H1 (cell line): ENCODE measurements at regions not wholly inside any gene's neighbourhood (a gene's known extent, or its start where the extent isn't known, plus 50 kb on each side); places are given as distances from the start of the nearest gene placed in this dataset.

Experiments
- CTCF ChIA-PET: fragments of 300-600 bp; sonication (Branson Sonifier 250); formaldehyde crosslinking; loops from one replicate; lab custom pipeline; 2021; ENCODE audit not compliant: partially characterized antibody; lab: Charles Lee
- POLR2A ChIA-PET: fragments of 300-600 bp; sonication (Branson Sonifier 250); formaldehyde crosslinking; loops from one replicate; lab custom pipeline; 2021; ENCODE audit warnings: inconsistent platforms; ENCODE audit not compliant: partially characterized antibody; lab: Charles Lee
- DNase-seq, 2 experiments: peaks; one replicate each; pipeline versions ENCODE4 v3.0.0 to v3.0.0-alpha.2; 2010 to 2022; ENCODE audit warnings: low spot score in 2 of 2, low read depth in 1 of 2, mixed read lengths in 1 of 2
- FAIRE-seq: peaks from 2 replicates; lab custom pipeline; 2011; peaks lifted over from hg19 to GRCh38; lab: Jason Lieb, UNC
- H2AFZ ChIP-seq: 2 replicates; pipeline ENCODE4 v1.8.1; 2012; ENCODE audit warnings: low read length, inconsistent platforms
- H2AK5ac ChIP-seq: 2 replicates; pipeline ENCODE4 v1.6.1; 2013; ENCODE audit warnings: low read depth, low read length
- H2BK120ac ChIP-seq: replicated peaks from 2 replicates; pipeline ENCODE3; 2013; ENCODE audit warnings: low read depth, low read length, inconsistent platforms
- H2BK12ac ChIP-seq: 2 replicates; pipeline ENCODE4 v1.6.1; 2013; ENCODE audit warnings: low read depth, low read length
- H2BK15ac ChIP-seq: 2 replicates; pipeline ENCODE4 v1.6.1; 2013; ENCODE audit warnings: low read length
- H2BK20ac ChIP-seq: 2 replicates; pipeline ENCODE4 v1.6.1; 2013; ENCODE audit warnings: low read length
- H2BK5ac ChIP-seq: 2 replicates; pipeline ENCODE4 v1.6.1; 2013; ENCODE audit warnings: low read depth, low read length
- H3K14ac ChIP-seq: 2 replicates; pipeline ENCODE4 v1.6.1; 2013; ENCODE audit warnings: inconsistent platforms; ENCODE audit not compliant: insufficient read length
- H3K18ac ChIP-seq: 2 replicates; pipeline ENCODE4 v1.6.1; 2013; ENCODE audit warnings: low read length; ENCODE audit errors: extremely low read depth
- H3K23ac ChIP-seq: 2 replicates; pipeline ENCODE4 v1.6.1; 2013; ENCODE audit warnings: inconsistent platforms; ENCODE audit not compliant: insufficient read length
- H3K23me2 ChIP-seq: 2 replicates; pipeline ENCODE4 v1.6.1; 2013; ENCODE audit warnings: low read depth, low read length
- H3K27ac ChIP-seq: 2 replicates; pipeline ENCODE4 v1.6.1; 2011; ENCODE audit warnings: low read depth, low read length, inconsistent platforms
- H3K27me3 ChIP-seq, 4 experiments: replicated peaks in 1 of 4; 1 replicate in 1 of 4; 2 replicates in 3 of 4; pipeline versions ENCODE4 v1.6.1 to v1.8.1; 2011 to 2013; ENCODE audit warnings: low read length in 3 of 4, mild to moderate bottlenecking in 3 of 4, inconsistent platforms in 2 of 4, mixed read lengths in 2 of 4, moderate library complexity in 1 of 4; ENCODE audit not compliant: control insufficient read depth in 3 of 4, insufficient read depth in 3 of 4; ENCODE audit errors: extremely low read depth in 1 of 4
- H3K36me3 ChIP-seq, 4 experiments: 2 replicates each; pipeline versions ENCODE4 v1.6.1 to v1.8.1; 2011 to 2013; ENCODE audit warnings: mild to moderate bottlenecking in 4 of 4, low read length in 3 of 4, moderate library complexity in 2 of 4, control low read depth in 1 of 4, inconsistent platforms in 1 of 4; ENCODE audit not compliant: insufficient read depth in 4 of 4, control insufficient read depth in 2 of 4
- H3K4ac ChIP-seq: replicated peaks from 2 replicates; pipeline ENCODE3; 2013; ENCODE audit warnings: low read length, low read depth, mixed read lengths, inconsistent platforms; ENCODE audit not compliant: insufficient read length
- H3K4me1 ChIP-seq, 4 experiments: replicated peaks in 1 of 4; 1 replicate in 1 of 4; 2 replicates in 3 of 4; pipeline versions ENCODE4 v1.6.1 to v1.8.1; 2011 to 2013; ENCODE audit warnings: low read length in 3 of 4, inconsistent platforms in 2 of 4, mixed read lengths in 1 of 4; ENCODE audit not compliant: insufficient read depth in 4 of 4, control insufficient read depth in 3 of 4
- H3K4me2 ChIP-seq, 2 experiments: 2 replicates each; pipeline versions ENCODE4 v1.6.1 to v1.8.1; 2011 to 2013; ENCODE audit warnings: low read depth in 2 of 2, low read length in 2 of 2, control low read depth in 1 of 2, inconsistent platforms in 1 of 2, mild to moderate bottlenecking in 1 of 2; ENCODE audit not compliant: insufficient read depth in 1 of 2
- H3K4me3 ChIP-seq, 4 experiments: fragments of 200-600, 300-600 bp in 1 of 4; sonication (generic), shearing (Covaris generic), sonication (Bioruptor Twin) in 1 of 4; 2 replicates each; pipeline versions ENCODE4 v1.5.1 to v1.8.1; 2011 to 2016; ENCODE audit warnings: low read length in 4 of 4, low read depth in 3 of 4, control low read depth in 2 of 4, inconsistent platforms in 2 of 4, mild to moderate bottlenecking in 2 of 4, mixed read lengths in 1 of 4, moderate library complexity in 1 of 4; ENCODE audit not compliant: insufficient read depth in 2 of 4; ENCODE audit errors: extremely low read depth in 1 of 4
- H3K56ac ChIP-seq: replicated peaks from 2 replicates; pipeline ENCODE3; 2013; ENCODE audit warnings: low read depth, mild to moderate bottlenecking, mixed read lengths, low read length, inconsistent platforms; ENCODE audit not compliant: insufficient read length
- H3K79me1 ChIP-seq: 2 replicates; pipeline ENCODE4 v1.6.1; 2013; ENCODE audit warnings: low read depth, low read length, control low read depth
- H3K79me2 ChIP-seq, 2 experiments: 2 replicates each; pipeline versions ENCODE4 v1.6.1 to v1.8.1; 2012 to 2013; ENCODE audit warnings: low read length in 2 of 2, mild to moderate bottlenecking in 2 of 2, inconsistent platforms in 1 of 2; ENCODE audit not compliant: insufficient read depth in 2 of 2, control insufficient read depth in 1 of 2
- H3K9ac ChIP-seq, 4 experiments: replicated peaks in 1 of 4; 1 replicate in 1 of 4; 2 replicates in 3 of 4; pipeline versions ENCODE4 v1.6.1 to v1.8.1; 2011 to 2013; ENCODE audit warnings: low read depth in 3 of 4, low read length in 3 of 4, control low read depth in 2 of 4, mild to moderate bottlenecking in 2 of 4, moderate library complexity in 2 of 4, inconsistent platforms in 1 of 4; ENCODE audit errors: extremely low read depth in 1 of 4
- H3K9me3 ChIP-seq, 2 experiments: 2 replicates each; pipeline versions ENCODE4 v1.6.1 to v1.8.1; 2012 to 2013; ENCODE audit warnings: mild to moderate bottlenecking in 2 of 2, moderate library complexity in 2 of 2, control low read depth in 1 of 2, inconsistent platforms in 1 of 2, low read depth in 1 of 2, low read length in 1 of 2, mixed read lengths in 1 of 2; ENCODE audit not compliant: insufficient read depth in 2 of 2
- H4K20me1 ChIP-seq, 2 experiments: replicated peaks in 1 of 2; 2 replicates each; pipeline versions ENCODE3 to v1.8.1; 2011 to 2013; ENCODE audit warnings: inconsistent platforms in 2 of 2, low read length in 2 of 2, mild to moderate bottlenecking in 1 of 2; ENCODE audit not compliant: insufficient read depth in 2 of 2, control insufficient read depth in 1 of 2
- H4K5ac ChIP-seq: 2 replicates; pipeline ENCODE4 v1.6.1; 2013; ENCODE audit warnings: low read length, low read depth, mixed read lengths, inconsistent platforms; ENCODE audit not compliant: insufficient read length
- H4K8ac ChIP-seq: 2 replicates; pipeline ENCODE4 v1.8.0; 2013; ENCODE audit warnings: mild to moderate bottlenecking, moderate library complexity, low read length, inconsistent platforms; ENCODE audit not compliant: insufficient read depth; ENCODE audit errors: extremely low read depth
- H4K91ac ChIP-seq: replicated peaks from 2 replicates; pipeline ENCODE3; 2013; ENCODE audit warnings: low read length, mixed read lengths, inconsistent platforms; ENCODE audit not compliant: insufficient read length
- CEBPB ChIP-seq: IDR thresholded peaks from 2 replicates; pipeline ENCODE4 v1.6.1; 2012; ENCODE audit warnings: low read depth, low read length
- EP300 ChIP-seq, 2 experiments: IDR thresholded peaks; 1 replicate in 1 of 2; 2 replicates in 1 of 2; pipeline ENCODE4 v1.6.1; 2011 to 2012; ENCODE audit warnings: low read depth in 2 of 2, low read length in 2 of 2, mild to moderate bottlenecking in 2 of 2, borderline replicate concordance in 1 of 2, inconsistent platforms in 1 of 2, moderate library complexity in 1 of 2
- FOSL1 ChIP-seq: IDR thresholded peaks from 2 replicates; pipeline ENCODE4 v1.6.1; 2011; ENCODE audit warnings: mild to moderate bottlenecking, low read depth, low read length, moderate library complexity; ENCODE audit not compliant: insufficient read depth
- GTF2F1 ChIP-seq: IDR thresholded peaks from 2 replicates; pipeline ENCODE4 v1.6.1; 2012; ENCODE audit warnings: low read depth, low read length, improper control_type of control experiment, borderline replicate concordance
- PHF8 ChIP-seq: fragments of 200-600 bp; sonication (generic); conservative IDR thresholded peaks from 2 replicates; pipeline ENCODE4 v1.7.1; 2012; ENCODE audit warnings: low read depth, mild to moderate bottlenecking, inconsistent platforms, low read length, moderate library complexity
- SIRT6 ChIP-seq: IDR thresholded peaks from one replicate; pipeline ENCODE4 v1.7.1; 2012; ENCODE audit warnings: low read length, inconsistent platforms
- TAF1 ChIP-seq: IDR thresholded peaks from 2 replicates; pipeline ENCODE4 v1.6.1; 2011; ENCODE audit warnings: mild to moderate bottlenecking, low read depth, low read length
- WGBS, 2 experiments: shearing (Covaris generic) in 1 of 2; methylation state at CpG; one replicate each; pipeline versions ENCODE4 v1.1.6 to v1.1.7; 2013 to 2015; ENCODE audit warnings: low lambda C conversion rate in 2 of 2, mixed read lengths in 2 of 2, inconsistent platforms in 1 of 2, low coverage in 1 of 2, missing lambda C conversion rate in 1 of 2; ENCODE audit not compliant: insufficient replicate concordance in 2 of 2, insufficient coverage in 1 of 2, insufficient read length in 1 of 2; ENCODE audit errors: extremely low coverage in 1 of 2, missing lambda C conversion rate in 1 of 2; 5-methylcytosine and 5-hydroxymethylcytosine counted together
- TF ChIP-seq, protein P1 (sequence below), 3 experiments: IDR thresholded peaks; 1 replicate in 2 of 3; 2 replicates in 1 of 3; pipeline versions ENCODE4 v1.5.1 to v1.6.1; 2011; ENCODE audit warnings: low read length in 3 of 3, mild to moderate bottlenecking in 3 of 3, inconsistent platforms in 2 of 3, low read depth in 1 of 3, moderate library complexity in 1 of 3; ENCODE audit not compliant: insufficient read depth in 1 of 3; ENCODE audit errors: control extremely low read depth in 1 of 3

DNA sequence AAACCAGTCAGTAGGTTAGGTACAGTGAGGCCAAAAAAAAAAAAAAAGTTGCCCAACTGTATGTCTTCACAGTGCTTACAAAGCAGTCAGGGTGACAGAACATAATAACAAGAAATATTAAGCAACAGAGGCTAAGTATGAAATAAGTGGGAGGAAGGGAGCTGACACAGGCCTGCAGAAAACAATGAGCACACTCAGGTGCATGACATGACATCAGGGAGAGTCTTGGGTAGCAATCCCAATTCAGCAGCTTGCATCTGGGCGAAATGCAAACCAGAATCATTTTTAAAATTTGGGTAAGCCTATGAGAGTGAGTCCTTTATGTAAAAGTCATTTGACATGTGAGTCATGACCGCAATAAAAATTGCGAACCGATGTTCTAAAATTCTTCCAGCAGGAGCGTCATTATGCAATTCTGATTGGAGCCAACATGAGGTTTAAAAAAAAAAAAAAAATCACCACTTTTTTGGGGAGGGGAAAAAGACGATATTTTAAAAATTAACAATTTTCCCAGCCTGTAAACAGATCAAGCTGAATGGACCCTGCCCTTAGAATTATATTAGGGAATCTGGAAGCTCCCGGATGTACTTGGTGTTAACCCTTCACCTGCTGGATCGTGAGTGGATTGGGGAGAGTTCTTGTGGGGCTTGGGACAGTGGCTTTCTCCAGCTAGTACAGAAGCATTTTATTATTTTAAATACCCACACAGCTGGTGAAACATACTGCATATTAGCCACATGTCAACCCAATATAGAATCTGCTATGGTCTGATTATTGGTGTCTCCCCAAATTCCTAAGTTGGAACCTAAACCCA lies 127.9 kb downstream of the NPIPB5 start:
- Histone ChIP-seq H2AFZ (no peak overlapping the region), H3K23ac (no peak overlapping the region), H3K18ac (peak overlapping the region; percentile 66; the same call in 1 of the 2 replicates), H4K91ac (peak overlapping the region; percentile 69), H3K14ac (no peak overlapping the region), H3K56ac (no peak overlapping the region), H3K4me2 (no peak overlapping the region), H4K20me1 (no peaks in the 10 kb centered on the region), H3K36me3 (no peaks in the 10 kb centered on the region), H3K27me3 (no peaks in the 10 kb centered on the region), H3K79me1 (no peaks in the 10 kb centered on the region), H3K4ac (no peak overlapping the region), H4K8ac (no peak overlapping the region), H2BK12ac (peak overlapping the region; percentile 69; the same call in 1 of the 2 replicates), H3K4me1 (peaks cover 10 to 26% (median 21%) of the 10 kb centered on the region in 4 experiments; a peak in 6 of 7 replicates), H3K23me2 (no peaks in the 10 kb centered on the region), H2BK15ac (no peak overlapping the region), H3K27ac (no peak overlapping the region), H3K4me3 (no peak overlapping the region), H2AK5ac (peak overlapping the region; percentile 19; the same call in 1 of the 2 replicates), H3K79me2 (no peaks in the 10 kb centered on the region), H2BK120ac (peak overlapping the region; percentile 49), H2BK20ac (peak overlapping the region; percentile 94), H3K9ac (no peak overlapping the region), H4K5ac (peak overlapping the region; percentile 0), H2BK5ac (peak overlapping the region; percentile 79; the same call in 1 of the 2 replicates), H3K9me3 (peaks cover 0 to 3% of the 10 kb centered on the region in 2 experiments; a peak in 1 of 4 replicates)
- DNase-seq (no peak), FAIRE-seq (no peak)
- ChIA-PET POLR2A (interaction anchor here (0.6 to 0.9 kb wide), 2 partner anchors 10 to 415 kb away, joined by 3 to 5 read pairs; no protein-coding TSS in a partner anchor), CTCF (interaction anchor here (0.6 to 2.7 kb wide), 3 partner anchors 8 to 635 kb away, joined by 3 to 9 read pairs (median 3); no protein-coding TSS in a partner anchor)
- 87% methylated on average over 8 of the region's 8 CpGs; no CpG with 5 or more reads in 1 of the 2 experiments for WGBS, 2 experiments
- TF ChIP-seq SIRT6 (no peak), GTF2F1 (no peak), EP300 (IDR thresholded peaks at IDR 0.05; ENCODE audit: borderline replicate concordance in 1 of 2, low read depth in 2 of 2, low read length in 2 of 2) (no peak), TAF1 (no peak), CEBPB (no peak), PHF8 (no peak), FOSL1 (no peak)
- TF ChIP-seq, protein P1, sequence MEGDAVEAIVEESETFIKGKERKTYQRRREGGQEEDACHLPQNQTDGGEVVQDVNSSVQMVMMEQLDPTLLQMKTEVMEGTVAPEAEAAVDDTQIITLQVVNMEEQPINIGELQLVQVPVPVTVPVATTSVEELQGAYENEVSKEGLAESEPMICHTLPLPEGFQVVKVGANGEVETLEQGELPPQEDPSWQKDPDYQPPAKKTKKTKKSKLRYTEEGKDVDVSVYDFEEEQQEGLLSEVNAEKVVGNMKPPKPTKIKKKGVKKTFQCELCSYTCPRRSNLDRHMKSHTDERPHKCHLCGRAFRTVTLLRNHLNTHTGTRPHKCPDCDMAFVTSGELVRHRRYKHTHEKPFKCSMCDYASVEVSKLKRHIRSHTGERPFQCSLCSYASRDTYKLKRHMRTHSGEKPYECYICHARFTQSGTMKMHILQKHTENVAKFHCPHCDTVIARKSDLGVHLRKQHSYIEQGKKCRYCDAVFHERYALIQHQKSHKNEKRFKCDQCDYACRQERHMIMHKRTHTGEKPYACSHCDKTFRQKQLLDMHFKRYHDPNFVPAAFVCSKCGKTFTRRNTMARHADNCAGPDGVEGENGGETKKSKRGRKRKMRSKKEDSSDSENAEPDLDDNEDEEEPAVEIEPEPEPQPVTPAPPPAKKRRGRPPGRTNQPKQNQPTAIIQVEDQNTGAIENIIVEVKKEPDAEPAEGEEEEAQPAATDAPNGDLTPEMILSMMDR (IDR thresholded peaks at IDR 0.05; ENCODE audit: control extremely low read depth in 1 of 3, insufficient read depth in 1 of 3, low read depth in 1 of 3, low read length in 3 of 3), result no peak
